ENCODE measurements at regions not wholly inside any gene's neighbourhood (a gene's known extent, or its start where the extent isn't known, plus 50 kb on each side); places are given as distances from the start of the nearest gene placed in this dataset.

GRCh38 chr4:117293784-117294183, 208.4 kb upstream of the TRAM1L1 start:
- TF ChIP-seq POLR2AphosphoS5 (IDR thresholded peaks at IDR 0.05; ENCODE audit: low read depth) (no peak), CTCF (IDR thresholded peaks at IDR 0.05; ENCODE audit: insufficient read depth, low read length) (no peak)
